SK-N-SH treated with all-trans-retinoic acid at 6 μM for 48 hours (cell line): ENCODE measurements at regions not wholly inside any gene's neighbourhood (a gene's known extent, or its start where the extent isn't known, plus 50 kb on each side); places are given as distances from the start of the nearest gene placed in this dataset.

Experiments used
- BACH2 ChIP-seq: fragments of 250-450 bp; sonication (Bioruptor Pico); IDR thresholded peaks from 2 replicates; pipeline ENCODE4 v1.9.0; 2021; ENCODE audit warnings: mild to moderate bottlenecking, borderline replicate concordance
- PATZ1 ChIP-seq: fragments of 250-450 bp; sonication (Bioruptor Pico); IDR thresholded peaks from 2 replicates; pipeline ENCODE4 v1.8.0; 2020; ENCODE audit warnings: mild to moderate bottlenecking, moderate library complexity, borderline replicate concordance
- PPARA ChIP-seq: fragments of 250-450 bp; sonication (Bioruptor Pico); IDR thresholded peaks from 2 replicates; pipeline ENCODE4 v1.5.0; 2020; ENCODE audit warnings: mild to moderate bottlenecking, borderline replicate concordance
- ZFP3 ChIP-seq: fragments of 250-450 bp; sonication (Bioruptor Pico); IDR thresholded peaks from 2 replicates; pipeline ENCODE4 v1.5.0; 2020; ENCODE audit warnings: mild to moderate bottlenecking, moderate library complexity

- TF ChIP-seq PATZ1 (CRISPR knock-in tag) (no peak), ZFP3 (CRISPR knock-in tag) (no peak), PPARA (no peak), BACH2 (CRISPR knock-in tag) (no peak)
Measured at GRCh38 chr3:101072300-101072699, 79.1 kb upstream of the ABI3BP start.
